GM18861 (cell line): ENCODE measurements at regions not wholly inside any gene's neighbourhood (a gene's known extent, or its start where the extent isn't known, plus 50 kb on each side); places are given as distances from the start of the nearest gene placed in this dataset.

Experiments
- ATAC-seq: cut with Tn5 transposase; IDR thresholded peaks from one replicate; pipeline ENCODE4 v1.9.1; 2021; ENCODE audit not compliant: unreplicated experiment

GRCh38 chr15:79373113-79373512, 59.0 kb upstream of the MINAR1 start:
- no peak for ATAC-seq

GRCh38 chr15:79373728-79374127, 58.4 kb upstream of the MINAR1 start:
- ATAC-seq = no peak

- ATAC-seq = no peak
These were observed 55.8 kb upstream of the MINAR1 start for GRCh38 chr15:79376383-79376782.

GRCh38 chr15:79378394-79379109, 53.6 kb upstream of the MINAR1 start:
- ATAC-seq = no peak

- ATAC-seq = peak; percentile 67
These were observed 51.2 kb upstream of the MINAR1 start for GRCh38 chr15:79380755-79381497.

- ATAC-seq = no peak
These were observed 50.5 kb upstream of the MINAR1 start for GRCh38 chr15:79381593-79381992.
